MM.1S (cell line): ENCODE measurements at regions not wholly inside any gene's neighbourhood (a gene's known extent, or its start where the extent isn't known, plus 50 kb on each side); places are given as distances from the start of the nearest gene placed in this dataset.

ENCODE experiments used
- CTCF ChIP-seq: fragments of 300-600 bp; sonication (generic); IDR thresholded peaks from 2 replicates; pipeline ENCODE4 v1.5.1; 2016; ENCODE audit warnings: antibody characterized with exemption, low read length, mixed read lengths
- EZH2 ChIP-seq: fragments of 300-600 bp; sonication (generic); optimal IDR thresholded peaks from 2 replicates; pipeline ENCODE3; 2017; ENCODE audit warnings: low read depth, mild to moderate bottlenecking, antibody characterized with exemption, low read length, mixed read lengths
- EZH2phosphoT487 ChIP-seq: fragments of 300-600 bp; sonication (generic); IDR thresholded peaks from 2 replicates; pipeline ENCODE4 v1.6.1; 2018; ENCODE audit warnings: antibody characterized with exemption, low read length

DNA sequence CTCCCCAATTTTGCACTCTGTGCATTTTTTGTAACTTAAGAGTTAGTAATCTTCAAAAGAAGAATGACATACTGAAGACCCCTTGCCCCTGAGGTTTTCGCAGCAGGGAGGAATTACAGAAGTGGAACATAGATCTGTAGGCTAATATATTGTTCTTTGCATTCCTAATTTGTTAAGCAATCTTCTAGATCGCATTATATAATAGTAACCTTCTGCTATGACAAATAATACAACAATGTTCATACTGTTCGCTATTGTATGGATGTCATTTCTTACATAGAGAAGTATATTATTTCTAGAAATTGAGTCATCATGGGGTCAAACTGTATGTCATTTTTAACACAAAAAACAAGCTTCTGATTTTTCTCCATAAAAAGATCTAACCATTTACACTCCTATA lies 95.8 kb upstream of the TGFBR2 start:
- TF ChIP-seq CTCF (no peak), EZH2 (no peak), EZH2phosphoT487 (no peak)
